Adrenal gland (tissue), 5 donors: ENCODE measurements at regions not wholly inside any gene's neighbourhood (a gene's known extent, or its start where the extent isn't known, plus 50 kb on each side); places are given as distances from the start of the nearest gene placed in this dataset.

Experiments
- CTCF ChIP-seq, 6 experiments: fragments of 450-650 bp in 4 of 6; fragments of 200-600 bp in 2 of 6; sonication (generic) in 1 of 6; IDR thresholded peaks; 1 replicate in 5 of 6; 2 replicates in 1 of 6; pipeline versions ENCODE4 v1.5.1 to v1.8.0; 2016 to 2021; ENCODE audit warnings: antibody characterized with exemption in 6 of 6, mild to moderate bottlenecking in 2 of 6, moderate library complexity in 1 of 6
- POLR2A ChIP-seq, 2 donors: fragments of 450-650 bp; IDR thresholded peaks; one replicate each; pipeline ENCODE4 v1.6.1; 2017; ENCODE audit warnings: antibody characterized with exemption in 2 of 2, mild to moderate bottlenecking in 2 of 2, moderate library complexity in 1 of 2
- donor health status: DM: no; HTN: no; CAD: no.

GRCh38 chr2:108133457-108133856 is 106.3 kb upstream of the SULT1C3 start:
- TF ChIP-seq POLR2A (IDR thresholded peaks at IDR 0.05) = no peak
- no peak for TF ChIP-seq CTCF (IDR thresholded peaks at IDR 0.05)
